RWPE2 (cell line): ENCODE measurements at regions not wholly inside any gene's neighbourhood (a gene's known extent, or its start where the extent isn't known, plus 50 kb on each side); places are given as distances from the start of the nearest gene placed in this dataset.

Experiments
- ATAC-seq: fragments of 200-7000 bp; cut with Tn5 transposase; 3 replicates; pipeline ENCODE4 v1.9.1; 2021; ENCODE audit warnings: low read depth
- DNase-seq: peaks from one replicate; pipeline ENCODE4 v3.0.0-alpha.2; 2020; ENCODE audit warnings: low spot score
- H3K27ac ChIP-seq: fragments of 450-650 bp; 2 replicates; pipeline ENCODE4 v1.5.1; 2017; ENCODE audit warnings: mild to moderate bottlenecking; ENCODE audit not compliant: poor library complexity, severe bottlenecking
- H3K27me3 ChIP-seq: fragments of 250-450 bp; sonication (Bioruptor Pico); 2 replicates; pipeline ENCODE4 v1.5.1; 2021; ENCODE audit warnings: mild to moderate bottlenecking, moderate library complexity; ENCODE audit not compliant: insufficient read depth, poor library complexity, severe bottlenecking
- H3K36me3 ChIP-seq: fragments of 250-450 bp; sonication (Bioruptor Pico); 2 replicates; pipeline ENCODE4 v1.5.1; 2020; ENCODE audit warnings: low read depth, mild to moderate bottlenecking, moderate library complexity
- H3K4me1 ChIP-seq: fragments of 250-450 bp; sonication (Bioruptor Pico); 2 replicates; pipeline ENCODE4 v1.5.1; 2021; ENCODE audit warnings: mild to moderate bottlenecking, moderate library complexity; ENCODE audit not compliant: insufficient read depth, poor library complexity, severe bottlenecking
- H3K4me3 ChIP-seq: fragments of 250-450 bp; sonication (Bioruptor Pico); 2 replicates; pipeline ENCODE4 v1.5.1; 2021; ENCODE audit warnings: mild to moderate bottlenecking, moderate library complexity; ENCODE audit not compliant: severe bottlenecking
- H3K9me3 ChIP-seq: fragments of 250-450 bp; sonication (Bioruptor Pico); 2 replicates; pipeline ENCODE4 v1.5.1; 2021; ENCODE audit warnings: mild to moderate bottlenecking, moderate library complexity; ENCODE audit not compliant: severe bottlenecking
- TF ChIP-seq, protein P1 (sequence below): fragments of 450-650 bp; IDR thresholded peaks from one replicate; pipeline ENCODE4 v1.5.1; 2017; ENCODE audit warnings: mild to moderate bottlenecking, moderate library complexity; ENCODE audit not compliant: poor library complexity, severe bottlenecking

DNA sequence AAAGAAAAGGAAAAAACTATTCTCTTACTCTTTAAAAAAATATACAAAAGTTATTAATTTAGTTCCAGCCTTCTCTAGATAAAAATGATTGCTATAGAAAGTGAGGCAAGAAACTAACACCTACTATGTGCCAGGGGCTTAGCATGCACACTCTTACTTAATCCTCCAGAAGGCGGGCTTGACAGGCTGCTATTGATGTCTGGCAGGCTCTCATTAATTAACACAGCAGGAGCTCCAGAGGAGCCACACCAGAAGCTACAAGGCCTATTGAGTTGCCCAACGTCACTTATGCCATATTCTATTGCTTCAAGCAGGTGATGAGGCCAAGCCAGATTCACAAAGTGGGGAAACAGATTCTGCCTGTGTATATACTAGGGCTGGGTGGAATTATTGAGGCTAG is 54.6 kb upstream of the CLINT1 start:
- Histone ChIP-seq H3K36me3 (no peaks in the 10 kb centered on the region), H3K4me3 (no peak overlapping the region), H3K27me3 (no peaks in the 10 kb centered on the region), H3K4me1 (peaks cover 10% of the 10 kb centered on the region), H3K27ac (no peak overlapping the region), H3K9me3 (no peaks in the 10 kb centered on the region)
- no peak for DNase-seq
- TF ChIP-seq, protein P1, sequence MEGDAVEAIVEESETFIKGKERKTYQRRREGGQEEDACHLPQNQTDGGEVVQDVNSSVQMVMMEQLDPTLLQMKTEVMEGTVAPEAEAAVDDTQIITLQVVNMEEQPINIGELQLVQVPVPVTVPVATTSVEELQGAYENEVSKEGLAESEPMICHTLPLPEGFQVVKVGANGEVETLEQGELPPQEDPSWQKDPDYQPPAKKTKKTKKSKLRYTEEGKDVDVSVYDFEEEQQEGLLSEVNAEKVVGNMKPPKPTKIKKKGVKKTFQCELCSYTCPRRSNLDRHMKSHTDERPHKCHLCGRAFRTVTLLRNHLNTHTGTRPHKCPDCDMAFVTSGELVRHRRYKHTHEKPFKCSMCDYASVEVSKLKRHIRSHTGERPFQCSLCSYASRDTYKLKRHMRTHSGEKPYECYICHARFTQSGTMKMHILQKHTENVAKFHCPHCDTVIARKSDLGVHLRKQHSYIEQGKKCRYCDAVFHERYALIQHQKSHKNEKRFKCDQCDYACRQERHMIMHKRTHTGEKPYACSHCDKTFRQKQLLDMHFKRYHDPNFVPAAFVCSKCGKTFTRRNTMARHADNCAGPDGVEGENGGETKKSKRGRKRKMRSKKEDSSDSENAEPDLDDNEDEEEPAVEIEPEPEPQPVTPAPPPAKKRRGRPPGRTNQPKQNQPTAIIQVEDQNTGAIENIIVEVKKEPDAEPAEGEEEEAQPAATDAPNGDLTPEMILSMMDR = no peak
- ATAC-seq = no peak

DNA sequence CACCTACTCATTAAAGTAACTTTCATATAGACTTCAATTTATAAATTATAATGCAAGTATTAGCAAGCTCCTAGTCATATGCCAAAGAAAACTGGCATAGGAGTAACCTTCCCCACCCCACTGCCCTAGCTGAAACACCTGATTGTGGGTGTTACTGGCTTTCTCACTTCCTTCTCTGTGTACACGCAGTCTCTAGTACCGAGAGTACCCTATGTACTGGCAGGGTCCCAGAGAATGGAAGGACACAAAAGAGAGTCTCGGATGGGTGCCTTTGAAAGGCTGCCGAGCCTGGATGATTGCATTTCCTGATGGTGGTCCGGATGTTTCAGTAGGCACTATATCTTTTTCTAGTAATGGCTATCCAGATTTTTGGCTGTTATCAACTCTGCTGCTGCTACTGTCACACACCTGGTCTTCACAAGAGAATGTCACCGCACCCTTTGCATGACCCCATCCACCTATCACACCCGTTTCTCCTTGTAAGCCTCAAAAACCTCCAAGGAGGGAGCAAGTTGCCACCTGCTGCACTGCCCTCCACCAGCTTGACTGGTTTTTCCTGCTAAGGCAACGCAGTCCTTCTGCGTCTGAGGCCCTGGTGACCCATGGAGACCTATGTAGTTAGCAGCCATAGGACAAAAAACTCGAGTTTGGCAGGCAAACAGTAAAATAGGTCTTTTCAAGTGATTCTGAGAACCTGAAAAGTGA is 53.8 kb upstream of the CLINT1 start:
- Histone ChIP-seq H3K36me3 (no peaks in the 10 kb centered on the region), H3K27me3 (no peaks in the 10 kb centered on the region), H3K9me3 (no peaks in the 10 kb centered on the region), H3K4me1 (peaks cover 10% of the 10 kb centered on the region), H3K27ac (no peak overlapping the region), H3K4me3 (no peak overlapping the region)
- TF ChIP-seq, protein P1 = no peak
- ATAC-seq (peak; percentile 72), DNase-seq (no peak)

DNA sequence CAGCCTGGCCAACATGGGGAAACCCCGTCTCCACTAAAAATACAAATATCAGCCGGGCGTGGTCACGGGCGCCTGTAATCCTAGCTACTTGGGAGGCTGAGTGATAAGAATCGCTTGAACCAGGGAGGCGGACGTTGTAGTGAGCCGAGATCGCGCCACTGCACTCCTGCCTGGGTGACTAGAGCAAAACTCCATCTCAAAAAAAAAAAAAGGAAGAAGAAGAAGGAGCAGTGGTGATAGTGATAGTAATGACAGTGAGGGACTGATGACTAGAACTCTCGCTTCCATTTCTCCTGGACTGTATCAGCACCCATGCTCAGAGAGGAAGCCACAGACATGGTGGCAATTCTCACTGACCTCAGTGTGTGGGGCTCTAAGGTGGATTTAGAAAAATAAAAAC is 52.6 kb upstream of the CLINT1 start:
- no peak overlapping the region for H3K27ac ChIP-seq
- no peak overlapping the region for H3K4me3 ChIP-seq
- no peaks in the 10 kb centered on the region for H3K27me3 ChIP-seq

More for the DNA sequence above, 52.6 kb upstream of the CLINT1 start:
- Histone ChIP-seq H3K4me1 (peaks cover 10% of the 10 kb centered on the region), H3K9me3 (no peaks in the 10 kb centered on the region), H3K36me3 (no peaks in the 10 kb centered on the region)
- no peak for DNase-seq
- no peak for ATAC-seq
- TF ChIP-seq, protein P1 = no peak
